ENCODE measurements at regions not wholly inside any gene's neighbourhood (a gene's known extent, or its start where the extent isn't known, plus 50 kb on each side); places are given as distances from the start of the nearest gene placed in this dataset.

DNA sequence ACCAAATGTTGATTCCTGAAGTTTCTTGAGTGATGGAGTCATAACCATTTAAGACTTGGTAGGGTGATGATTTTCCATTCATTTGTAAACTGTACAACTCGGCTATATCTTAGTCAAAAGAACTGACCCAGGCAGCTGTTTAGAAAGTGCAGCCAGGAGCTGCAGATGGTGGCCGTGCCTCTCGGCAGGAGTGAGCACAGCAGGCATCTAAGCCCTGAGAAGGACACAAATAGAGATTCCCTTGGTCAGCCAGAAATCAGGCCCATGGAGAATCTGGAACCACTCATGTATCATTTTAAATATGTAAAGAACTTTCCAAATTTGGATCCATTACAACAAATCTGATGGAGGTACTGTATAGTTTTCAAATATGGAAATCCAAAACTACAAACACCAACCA lies 177.0 kb upstream of the AKR1E2 start:
- TF ChIP-seq, protein P1, sequence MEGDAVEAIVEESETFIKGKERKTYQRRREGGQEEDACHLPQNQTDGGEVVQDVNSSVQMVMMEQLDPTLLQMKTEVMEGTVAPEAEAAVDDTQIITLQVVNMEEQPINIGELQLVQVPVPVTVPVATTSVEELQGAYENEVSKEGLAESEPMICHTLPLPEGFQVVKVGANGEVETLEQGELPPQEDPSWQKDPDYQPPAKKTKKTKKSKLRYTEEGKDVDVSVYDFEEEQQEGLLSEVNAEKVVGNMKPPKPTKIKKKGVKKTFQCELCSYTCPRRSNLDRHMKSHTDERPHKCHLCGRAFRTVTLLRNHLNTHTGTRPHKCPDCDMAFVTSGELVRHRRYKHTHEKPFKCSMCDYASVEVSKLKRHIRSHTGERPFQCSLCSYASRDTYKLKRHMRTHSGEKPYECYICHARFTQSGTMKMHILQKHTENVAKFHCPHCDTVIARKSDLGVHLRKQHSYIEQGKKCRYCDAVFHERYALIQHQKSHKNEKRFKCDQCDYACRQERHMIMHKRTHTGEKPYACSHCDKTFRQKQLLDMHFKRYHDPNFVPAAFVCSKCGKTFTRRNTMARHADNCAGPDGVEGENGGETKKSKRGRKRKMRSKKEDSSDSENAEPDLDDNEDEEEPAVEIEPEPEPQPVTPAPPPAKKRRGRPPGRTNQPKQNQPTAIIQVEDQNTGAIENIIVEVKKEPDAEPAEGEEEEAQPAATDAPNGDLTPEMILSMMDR (IDR thresholded peaks at IDR 0.05; ENCODE audit: low read depth, low read length, missing control alignments) = no peak
- DNase-seq (ENCODE audit: extremely low read depth, low read depth) = no peak
- no peak overlapping the region for H3K4me3 ChIP-seq (replicated peaks; ENCODE audit: low read depth, low read length)

- no peak for DNase-seq (ENCODE audit: extremely low read depth, low read depth)
- TF ChIP-seq, protein P1 (IDR thresholded peaks at IDR 0.05; ENCODE audit: low read depth, low read length, missing control alignments) = no peak
- no peak overlapping the region for H3K4me3 ChIP-seq (replicated peaks; ENCODE audit: low read depth, low read length)
These were observed 178.8 kb upstream of the AKR1E2 start for GRCh38 chr10:4647109-4647785.

GRCh38 chr10:4646547-4646946 lies 179.5 kb upstream of the AKR1E2 start:
- no peak overlapping the region for H3K4me3 ChIP-seq (replicated peaks; ENCODE audit: low read depth, low read length)
- DNase-seq (ENCODE audit: extremely low read depth, low read depth) = no peak
- TF ChIP-seq, protein P1 (IDR thresholded peaks at IDR 0.05; ENCODE audit: low read depth, low read length, missing control alignments) = no peak

- no peak overlapping the region for H3K4me3 ChIP-seq (replicated peaks; ENCODE audit: low read depth, low read length)
- no peak for DNase-seq (ENCODE audit: extremely low read depth, low read depth)
- TF ChIP-seq, protein P1 (IDR thresholded peaks at IDR 0.05; ENCODE audit: low read depth, low read length, missing control alignments) = no peak
These were observed 180.2 kb upstream of the AKR1E2 start for GRCh38 chr10:4645836-4646235.

- DNase-seq (ENCODE audit: extremely low read depth, low read depth) = no peak
- H3K4me3 ChIP-seq (replicated peaks; ENCODE audit: low read depth, low read length) = no peak overlapping the region
- TF ChIP-seq, protein P1 (IDR thresholded peaks at IDR 0.05; ENCODE audit: low read depth, low read length, missing control alignments) = no peak
These were observed 182.5 kb upstream of the AKR1E2 start for GRCh38 chr10:4643471-4643870.

DNA sequence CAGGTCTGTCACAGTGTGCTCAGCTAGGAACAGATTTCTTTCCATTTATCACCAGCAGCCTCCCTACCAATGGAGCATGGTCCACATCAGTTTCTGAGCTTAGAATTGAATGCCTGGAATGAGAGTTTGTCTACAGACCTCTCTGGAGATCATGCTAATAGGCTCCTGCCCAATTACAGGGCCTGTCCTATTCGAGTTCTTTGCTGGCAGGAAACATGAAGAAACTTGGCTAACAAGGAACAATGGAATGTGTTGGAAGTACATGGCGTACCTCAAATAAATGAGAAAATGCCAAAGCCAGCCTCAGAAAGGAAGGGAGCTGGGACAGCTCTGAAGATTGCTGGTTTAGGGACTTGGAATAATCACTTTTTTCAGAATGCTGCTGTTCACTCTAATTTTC lies 186.0 kb upstream of the AKR1E2 start:
- no peak for DNase-seq (ENCODE audit: extremely low read depth, low read depth)
- TF ChIP-seq, protein P1 (IDR thresholded peaks at IDR 0.05; ENCODE audit: low read depth, low read length, missing control alignments) = no peak
- no peak overlapping the region for H3K4me3 ChIP-seq (replicated peaks; ENCODE audit: low read depth, low read length)

GRCh38 chr10:4638099-4638498 lies 187.9 kb upstream of the AKR1E2 start:
- TF ChIP-seq, protein P1 (IDR thresholded peaks at IDR 0.05; ENCODE audit: low read depth, low read length, missing control alignments) = no peak
- no peak overlapping the region for H3K4me3 ChIP-seq (replicated peaks; ENCODE audit: low read depth, low read length)
- DNase-seq (ENCODE audit: extremely low read depth, low read depth) = no peak
